Lower lobe of right lung (tissue), 2 donors: ENCODE measurements at regions not wholly inside any gene's neighbourhood (a gene's known extent, or its start where the extent isn't known, plus 50 kb on each side); places are given as distances from the start of the nearest gene placed in this dataset.

Source experiments
- ATAC-seq, 2 donors: fragments of 200-7000 bp; cut with Tn5 transposase; one replicate each; pipeline ENCODE4 v1.9.1; 2020 to 2022; ENCODE audit warnings: mild to moderate bottlenecking in 2 of 2, moderate library complexity in 2 of 2
- DNase-seq: peaks from one replicate; pipeline ENCODE4 v3.0.0-alpha.2; 2020
- H3K27ac ChIP-seq: fragments of 200-600 bp; one replicate; pipeline ENCODE4 v1.8.0; 2022
- H3K27me3 ChIP-seq: fragments of 200-600 bp; one replicate; pipeline ENCODE4 v1.8.0; 2022; ENCODE audit warnings: low read depth
- H3K36me3 ChIP-seq: fragments of 200-600 bp; one replicate; pipeline ENCODE4 v1.8.0; 2022; ENCODE audit warnings: mild to moderate bottlenecking
- H3K4me1 ChIP-seq: fragments of 200-600 bp; one replicate; pipeline ENCODE4 v1.8.0; 2022
- H3K4me3 ChIP-seq: fragments of 200-600 bp; one replicate; pipeline ENCODE4 v1.8.0; 2022; ENCODE audit warnings: mild to moderate bottlenecking
- H3K9me3 ChIP-seq: fragments of 200-600 bp; one replicate; pipeline ENCODE4 v1.8.0; 2022
- intact Hi-C: fragments of 100-400 bp; cut with DNase I; formaldehyde crosslinking; loops from one replicate; pipeline ENCODE4 v1.11.0; 2022
- TF ChIP-seq, protein P1 (sequence below): fragments of 200-600 bp; IDR thresholded peaks from one replicate; pipeline ENCODE4 v1.8.0; 2022; ENCODE audit warnings: antibody characterized with exemption, mild to moderate bottlenecking
- donor health status: DM: no; HTN: yes; CAD: no; lungs with severe emphysema.

DNA sequence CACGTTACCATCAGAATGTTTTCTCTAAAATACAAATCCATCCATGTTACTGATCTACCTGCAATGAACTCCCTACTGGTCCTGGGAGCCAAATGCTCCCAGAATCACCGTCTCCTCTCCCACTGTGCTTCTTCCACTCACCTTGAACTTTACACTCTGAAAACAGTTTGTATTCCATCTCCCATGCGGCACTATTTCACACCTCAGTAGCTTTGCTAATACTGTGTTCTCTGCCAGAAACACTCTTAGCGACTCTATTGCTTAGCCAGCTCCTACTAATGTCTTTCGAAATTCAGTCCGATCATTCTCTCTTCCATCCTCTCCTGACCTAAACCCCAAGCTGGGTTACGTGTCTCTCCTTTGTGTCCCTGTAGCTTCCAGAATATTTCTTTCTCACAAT is 284.4 kb upstream of the DUSP10 start:
- Histone ChIP-seq H3K27ac (no peak overlapping the region), H3K27me3 (no peaks in the 10 kb centered on the region), H3K9me3 (no peaks in the 10 kb centered on the region), H3K4me1 (no peaks in the 10 kb centered on the region), H3K4me3 (no peak overlapping the region), H3K36me3 (no peaks in the 10 kb centered on the region)
- ATAC-seq: no peak
- no peak for DNase-seq
- TF ChIP-seq, protein P1, sequence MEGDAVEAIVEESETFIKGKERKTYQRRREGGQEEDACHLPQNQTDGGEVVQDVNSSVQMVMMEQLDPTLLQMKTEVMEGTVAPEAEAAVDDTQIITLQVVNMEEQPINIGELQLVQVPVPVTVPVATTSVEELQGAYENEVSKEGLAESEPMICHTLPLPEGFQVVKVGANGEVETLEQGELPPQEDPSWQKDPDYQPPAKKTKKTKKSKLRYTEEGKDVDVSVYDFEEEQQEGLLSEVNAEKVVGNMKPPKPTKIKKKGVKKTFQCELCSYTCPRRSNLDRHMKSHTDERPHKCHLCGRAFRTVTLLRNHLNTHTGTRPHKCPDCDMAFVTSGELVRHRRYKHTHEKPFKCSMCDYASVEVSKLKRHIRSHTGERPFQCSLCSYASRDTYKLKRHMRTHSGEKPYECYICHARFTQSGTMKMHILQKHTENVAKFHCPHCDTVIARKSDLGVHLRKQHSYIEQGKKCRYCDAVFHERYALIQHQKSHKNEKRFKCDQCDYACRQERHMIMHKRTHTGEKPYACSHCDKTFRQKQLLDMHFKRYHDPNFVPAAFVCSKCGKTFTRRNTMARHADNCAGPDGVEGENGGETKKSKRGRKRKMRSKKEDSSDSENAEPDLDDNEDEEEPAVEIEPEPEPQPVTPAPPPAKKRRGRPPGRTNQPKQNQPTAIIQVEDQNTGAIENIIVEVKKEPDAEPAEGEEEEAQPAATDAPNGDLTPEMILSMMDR: no peak
- intact Hi-C loops: no loop called here

- intact Hi-C loops: no loop called here
- Histone ChIP-seq H3K27me3 (no peaks in the 10 kb centered on the region), H3K27ac (no peak overlapping the region), H3K4me1 (no peaks in the 10 kb centered on the region), H3K36me3 (no peaks in the 10 kb centered on the region), H3K9me3 (no peaks in the 10 kb centered on the region), H3K4me3 (no peak overlapping the region)
- TF ChIP-seq, protein P1: no peak
- ATAC-seq (no peak), DNase-seq (no peak)
Observed at GRCh38 chr1:222023025-222023424, 281.1 kb upstream of the DUSP10 start.

GRCh38 chr1:222021129-222021528 is 279.2 kb upstream of the DUSP10 start:
- no peaks in the 10 kb centered on the region for H3K9me3 ChIP-seq
- no peaks in the 10 kb centered on the region for H3K4me1 ChIP-seq
- TF ChIP-seq, protein P1: no peak
- no peaks in the 10 kb centered on the region for H3K36me3 ChIP-seq
- H3K27me3 ChIP-seq: no peaks in the 10 kb centered on the region
- DNase-seq (no peak), ATAC-seq (no peak)
- intact Hi-C loops: no loop called here
- no peak overlapping the region for H3K27ac ChIP-seq
- no peak overlapping the region for H3K4me3 ChIP-seq

DNA sequence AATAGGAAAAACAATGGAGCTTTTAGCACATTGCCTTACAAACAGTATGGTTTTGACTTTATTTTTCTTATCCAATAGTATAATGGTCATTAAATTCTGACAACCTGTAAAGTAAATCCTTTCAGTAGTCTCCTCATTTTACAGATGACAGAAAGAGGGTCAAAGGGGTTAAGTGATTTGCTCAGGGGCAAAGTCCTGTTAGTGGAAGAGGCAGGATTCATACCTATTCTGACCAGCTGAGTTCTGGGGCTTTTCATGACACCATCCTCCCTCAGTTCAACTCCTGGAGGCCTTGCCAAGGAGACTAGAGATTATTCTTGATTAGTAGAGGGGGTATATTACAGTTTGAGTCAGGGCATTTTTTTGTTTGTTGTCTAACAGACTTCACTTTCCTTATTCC is 278.7 kb upstream of the DUSP10 start:
- H3K4me3 ChIP-seq: no peak overlapping the region
- H3K4me1 ChIP-seq: no peaks in the 10 kb centered on the region
- intact Hi-C loops: no loop called here
- H3K36me3 ChIP-seq: no peaks in the 10 kb centered on the region
- no peak overlapping the region for H3K27ac ChIP-seq
- no peak for DNase-seq
- ATAC-seq: no peak
- TF ChIP-seq, protein P1: no peak
- H3K27me3 ChIP-seq: no peaks in the 10 kb centered on the region
- H3K9me3 ChIP-seq: no peaks in the 10 kb centered on the region

DNA sequence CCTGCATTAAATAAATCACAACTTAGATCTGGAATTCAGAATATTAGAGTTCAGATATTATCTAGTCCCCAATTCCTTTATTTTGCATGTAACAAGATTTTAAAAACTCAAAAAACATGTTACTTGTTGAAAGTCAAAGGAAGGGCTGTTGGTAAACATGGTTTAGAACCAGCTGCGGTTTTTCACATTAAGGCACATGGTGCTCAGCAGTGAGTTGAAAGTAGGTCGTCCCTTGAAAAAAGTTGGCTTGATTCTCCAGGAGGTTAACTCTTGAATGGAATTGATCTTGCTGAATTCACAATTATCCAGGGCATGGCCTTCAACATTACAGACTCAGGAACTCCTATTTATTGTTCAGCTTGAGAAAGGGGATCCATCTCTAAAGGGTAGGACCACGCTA is 277.1 kb upstream of the DUSP10 start:
- TF ChIP-seq, protein P1: no peak
- no peak for ATAC-seq
- H3K9me3 ChIP-seq: no peaks in the 10 kb centered on the region
- no peaks in the 10 kb centered on the region for H3K27me3 ChIP-seq
- no peak for DNase-seq
- no peaks in the 10 kb centered on the region for H3K36me3 ChIP-seq
- no peak overlapping the region for H3K4me3 ChIP-seq
- intact Hi-C loops: no loop called here
- H3K4me1 ChIP-seq: no peaks in the 10 kb centered on the region
- H3K27ac ChIP-seq: no peak overlapping the region

DNA sequence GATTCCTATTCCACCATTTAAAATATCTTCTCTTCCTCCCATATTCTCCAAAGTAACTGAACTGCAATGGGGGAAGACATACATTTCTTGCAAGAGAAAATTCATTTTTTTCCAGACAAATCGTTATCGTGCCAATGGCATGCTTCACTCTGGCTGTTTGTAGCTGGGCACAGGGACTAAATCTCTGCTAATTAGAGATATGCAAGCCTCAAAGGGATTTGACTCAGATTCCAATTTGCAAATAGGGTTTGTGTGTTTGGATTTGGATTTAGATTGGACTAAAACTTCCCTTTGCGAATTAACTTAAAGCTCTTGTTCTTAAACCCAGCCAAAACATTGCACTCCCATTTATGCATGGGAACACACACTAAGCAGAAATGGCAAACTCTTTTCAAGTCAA is 276.2 kb upstream of the DUSP10 start:
- TF ChIP-seq, protein P1: no peak
- H3K9me3 ChIP-seq: no peaks in the 10 kb centered on the region
- H3K27ac ChIP-seq: no peak overlapping the region
- H3K4me3 ChIP-seq: no peak overlapping the region
- intact Hi-C loops: no loop called here
- no peaks in the 10 kb centered on the region for H3K4me1 ChIP-seq
- no peaks in the 10 kb centered on the region for H3K27me3 ChIP-seq
- no peaks in the 10 kb centered on the region for H3K36me3 ChIP-seq
- no peak for ATAC-seq
- DNase-seq: no peak
